ENCODE measurements at regions not wholly inside any gene's neighbourhood (a gene's known extent, or its start where the extent isn't known, plus 50 kb on each side); places are given as distances from the start of the nearest gene placed in this dataset.

DNA sequence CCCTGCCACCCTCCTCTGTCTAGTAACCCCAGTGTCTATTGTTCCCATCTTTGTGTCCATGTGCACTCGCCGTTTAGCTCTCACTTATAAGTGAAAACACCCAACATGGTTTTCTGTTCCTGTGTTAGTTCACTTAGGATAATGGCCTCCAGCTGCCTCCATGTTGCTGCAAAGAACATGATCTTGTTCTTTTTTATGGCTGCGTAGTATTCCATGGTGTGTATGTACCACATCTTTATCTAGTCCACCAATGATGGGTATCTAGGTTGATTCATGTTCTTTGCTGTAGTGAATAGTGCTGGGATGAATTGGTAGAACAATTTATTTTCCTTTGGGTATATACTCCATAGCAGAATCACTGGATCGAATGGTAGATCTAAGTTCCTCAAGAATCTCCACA is 51.0 kb upstream of the RFLNA start:
- Histone ChIP-seq H3K4me3 (no peak overlapping the region), H3K4me1 (no peaks in the 10 kb centered on the region), H3K4me2 (no peak overlapping the region), H3K27ac (no peak overlapping the region), H3K9me3 (peaks cover 21% of the 10 kb centered on the region)
- no peak for ATAC-seq
- ChIA-PET POLR2A (no interaction called here), CTCF (no interaction called here)
- no peak for DNase-seq (ENCODE audit: low read depth in 1 of 2, low spot score in 1 of 2)
- FAIRE-seq: no peak
- WGBS (ENCODE audit: missing lambda C conversion rate): 83% methylated on average over 4 of the region's 4 CpGs
- TF ChIP-seq RFX5 (IDR thresholded peaks at IDR 0.05) (no peak), MYC (IDR thresholded peaks at IDR 0.05; ENCODE audit: borderline replicate concordance, low read length) (no peak), HMGXB4 (CRISPR knock-in tag; IDR thresholded peaks at IDR 0.05; ENCODE audit: borderline replicate concordance) (no peak), FOXS1 (CRISPR knock-in tag; IDR thresholded peaks at IDR 0.05) (no peak), EHF (CRISPR knock-in tag; IDR thresholded peaks at IDR 0.05) (no peak), ZFP36 (IDR thresholded peaks at IDR 0.05; ENCODE audit: borderline replicate concordance, partially characterized antibody) (no peak), USF2 (IDR thresholded peaks at IDR 0.05) (no peak), TFCP2L1 (CRISPR knock-in tag; IDR thresholded peaks at IDR 0.05) (no peak), RCOR1 (IDR thresholded peaks at IDR 0.05; ENCODE audit: low read depth, low read length) (no peak), NPAS2 (CRISPR knock-in tag; IDR thresholded peaks at IDR 0.05; ENCODE audit: borderline replicate concordance) (no peak), RAD21 (conservative IDR thresholded peaks at IDR 0.05 in 1 of 2, IDR thresholded peaks at IDR 0.05 in 1 of 2) (no peak), GATA3 (IDR thresholded peaks at IDR 0.05; ENCODE audit: borderline replicate concordance) (no peak)
- TF ChIP-seq, protein P1, sequence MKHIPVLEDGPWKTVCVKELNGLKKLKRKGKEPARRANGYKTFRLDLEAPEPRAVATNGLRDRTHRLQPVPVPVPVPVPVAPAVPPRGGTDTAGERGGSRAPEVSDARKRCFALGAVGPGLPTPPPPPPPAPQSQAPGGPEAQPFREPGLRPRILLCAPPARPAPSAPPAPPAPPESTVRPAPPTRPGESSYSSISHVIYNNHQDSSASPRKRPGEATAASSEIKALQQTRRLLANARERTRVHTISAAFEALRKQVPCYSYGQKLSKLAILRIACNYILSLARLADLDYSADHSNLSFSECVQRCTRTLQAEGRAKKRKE (CRISPR knock-in tag; IDR thresholded peaks at IDR 0.05; ENCODE audit: low read depth): no peak
